DND-41 (cell line): ENCODE measurements at regions not wholly inside any gene's neighbourhood (a gene's known extent, or its start where the extent isn't known, plus 50 kb on each side); places are given as distances from the start of the nearest gene placed in this dataset.

Experiments
- EZH2 ChIP-seq: IDR thresholded peaks from 3 replicates; pipeline ENCODE4 v1.6.1; 2012; ENCODE audit warnings: borderline replicate concordance, low read depth, mild to moderate bottlenecking, moderate library complexity, low read length, inconsistent platforms; ENCODE audit not compliant: severe bottlenecking
- TF ChIP-seq, protein P1 (sequence below): IDR thresholded peaks from 2 replicates; pipeline ENCODE4 v1.5.1; 2012; ENCODE audit warnings: borderline replicate concordance, low read length, moderate library complexity, mild to moderate bottlenecking; ENCODE audit not compliant: poor library complexity, severe bottlenecking; ENCODE audit errors: extremely low read depth

DNA sequence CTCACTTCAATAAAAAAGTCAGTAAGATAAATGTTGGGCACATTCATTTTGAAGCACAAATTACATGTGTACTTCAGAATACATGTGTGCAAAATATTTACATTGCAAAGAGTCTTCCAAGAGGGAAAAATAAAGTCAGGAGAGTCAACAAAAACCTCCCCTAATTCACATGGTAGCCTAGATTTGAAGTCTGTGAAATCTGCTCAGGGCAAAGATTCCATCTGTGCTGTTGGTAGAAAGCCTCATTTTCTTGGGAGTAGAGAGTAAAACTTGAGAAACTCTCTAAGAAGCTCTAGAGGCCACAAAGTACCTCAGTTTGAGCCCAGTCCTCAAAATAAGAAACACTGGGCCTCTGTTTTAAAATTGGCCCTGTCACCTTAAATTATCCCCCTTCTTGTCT is 303.4 kb downstream of the RAB28 start:
- TF ChIP-seq EZH2, result no peak
- TF ChIP-seq, protein P1, sequence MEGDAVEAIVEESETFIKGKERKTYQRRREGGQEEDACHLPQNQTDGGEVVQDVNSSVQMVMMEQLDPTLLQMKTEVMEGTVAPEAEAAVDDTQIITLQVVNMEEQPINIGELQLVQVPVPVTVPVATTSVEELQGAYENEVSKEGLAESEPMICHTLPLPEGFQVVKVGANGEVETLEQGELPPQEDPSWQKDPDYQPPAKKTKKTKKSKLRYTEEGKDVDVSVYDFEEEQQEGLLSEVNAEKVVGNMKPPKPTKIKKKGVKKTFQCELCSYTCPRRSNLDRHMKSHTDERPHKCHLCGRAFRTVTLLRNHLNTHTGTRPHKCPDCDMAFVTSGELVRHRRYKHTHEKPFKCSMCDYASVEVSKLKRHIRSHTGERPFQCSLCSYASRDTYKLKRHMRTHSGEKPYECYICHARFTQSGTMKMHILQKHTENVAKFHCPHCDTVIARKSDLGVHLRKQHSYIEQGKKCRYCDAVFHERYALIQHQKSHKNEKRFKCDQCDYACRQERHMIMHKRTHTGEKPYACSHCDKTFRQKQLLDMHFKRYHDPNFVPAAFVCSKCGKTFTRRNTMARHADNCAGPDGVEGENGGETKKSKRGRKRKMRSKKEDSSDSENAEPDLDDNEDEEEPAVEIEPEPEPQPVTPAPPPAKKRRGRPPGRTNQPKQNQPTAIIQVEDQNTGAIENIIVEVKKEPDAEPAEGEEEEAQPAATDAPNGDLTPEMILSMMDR, result no peak
